ENCODE measurements at regions not wholly inside any gene's neighbourhood (a gene's known extent, or its start where the extent isn't known, plus 50 kb on each side); places are given as distances from the start of the nearest gene placed in this dataset.

DNA sequence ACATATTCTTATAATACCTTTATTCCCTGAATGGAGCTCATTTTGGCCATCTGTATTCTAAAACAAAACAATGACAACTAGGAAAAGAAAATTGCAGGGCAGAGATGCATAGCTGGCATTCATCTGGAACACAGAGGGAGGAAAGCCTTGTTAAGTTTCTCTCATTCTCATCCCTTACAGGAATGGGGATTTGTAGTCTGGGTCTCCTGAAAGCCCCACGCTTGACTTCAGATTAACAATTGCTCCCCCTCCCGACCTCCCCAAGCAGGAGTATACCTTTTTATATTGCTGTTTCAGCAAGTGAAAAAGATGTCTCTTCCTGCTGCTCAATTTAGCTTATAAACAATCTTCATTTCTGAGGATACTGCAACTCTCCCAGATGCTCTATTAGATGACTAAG lies 812.1 kb downstream of the EFNA5 start:
- no peaks in the 10 kb centered on the region for H3K4me1 ChIP-seq (ENCODE audit: control insufficient read depth in 1 of 2, insufficient read depth in 2 of 2, low read length in 2 of 2)
- DNase-seq (ENCODE audit: low read depth, low spot score): no peak
- H2AFZ ChIP-seq (ENCODE audit: low read depth, low read length, poor library complexity, severe bottlenecking): no peak overlapping the region
- H3K4me2 ChIP-seq (ENCODE audit: low read length): no peak overlapping the region
- no peak for ATAC-seq
- H3K9ac ChIP-seq (ENCODE audit: low read length): no peak overlapping the region
- RAD21 ChIA-PET (ENCODE audit: low non-redundant PET in 1 of 2, low total read pairs in 2 of 2, uncharacterized antibody in 2 of 2, unreplicated experiment in 2 of 2): no interaction called here
- no peaks in the 10 kb centered on the region for H3K9me2 ChIP-seq (ENCODE audit: insufficient read depth)
- no peaks in the 10 kb centered on the region for H3K27me3 ChIP-seq (ENCODE audit: insufficient read depth, low read length)
- H3K27ac ChIP-seq (ENCODE audit: low read depth, low read length): no peak overlapping the region
- intact Hi-C loops (cut with micrococcal nuclease): no loop called here
- H3K4me3 ChIP-seq (replicated peaks in 1 of 2; ENCODE audit: low read depth in 1 of 2, low read length in 2 of 2): no peak overlapping the region
- H3K36me3 ChIP-seq (ENCODE audit: control insufficient read depth in 1 of 2, insufficient read depth in 2 of 2, low read length in 2 of 2): no peaks in the 10 kb centered on the region
- H3K79me2 ChIP-seq (ENCODE audit: insufficient read depth, low read length): no peaks in the 10 kb centered on the region
- no TSS peak for BruUV-seq (replicated peaks)
- POLR2A ChIA-PET: no interaction called here
- TF ChIP-seq EZH2phosphoT487 (IDR thresholded peaks at IDR 0.05; ENCODE audit: borderline replicate concordance) (no peak), POLR2AphosphoS5 (IDR thresholded peaks at IDR 0.05; ENCODE audit: low read depth, low read length) (no peak), SP1 (IDR thresholded peaks at IDR 0.05; ENCODE audit: low read depth) (no peak), ELF1 (IDR thresholded peaks at IDR 0.05; ENCODE audit: borderline replicate concordance, low read depth) (no peak), POLR2A (IDR thresholded peaks at IDR 0.05; ENCODE audit: borderline replicate concordance, extremely low read depth, insufficient read depth, insufficient read length) (no peak), JUND (IDR thresholded peaks at IDR 0.05) (no peak), RAD21 (IDR thresholded peaks at IDR 0.05; ENCODE audit: low read depth) (no peak), ZFX (IDR thresholded peaks at IDR 0.05) (no peak), CEBPB (IDR thresholded peaks at IDR 0.05; ENCODE audit: low read depth) (no peak), YY1 (IDR thresholded peaks at IDR 0.05; ENCODE audit: extremely low read depth, insufficient replicate concordance, low read depth, low read length) (no peak), TCF7L2 (IDR thresholded peaks at IDR 0.05; ENCODE audit: borderline replicate concordance, extremely low read depth, insufficient read depth, insufficient read length) (no peak)
- TF ChIP-seq, protein P1, sequence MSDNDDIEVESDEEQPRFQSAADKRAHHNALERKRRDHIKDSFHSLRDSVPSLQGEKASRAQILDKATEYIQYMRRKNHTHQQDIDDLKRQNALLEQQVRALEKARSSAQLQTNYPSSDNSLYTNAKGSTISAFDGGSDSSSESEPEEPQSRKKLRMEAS (IDR thresholded peaks at IDR 0.05): no peak
- CTCF ChIA-PET: no interaction called here
- H4K20me1 ChIP-seq (ENCODE audit: insufficient read depth): no peaks in the 10 kb centered on the region
- H3K9me3 ChIP-seq (ENCODE audit: control insufficient read depth in 1 of 2, insufficient read depth in 1 of 2, low read depth in 1 of 2, low read length in 2 of 2): peaks cover 0 to 6% of the 10 kb centered on the region in 2 experiments; a peak in 1 of 4 replicates

DNA sequence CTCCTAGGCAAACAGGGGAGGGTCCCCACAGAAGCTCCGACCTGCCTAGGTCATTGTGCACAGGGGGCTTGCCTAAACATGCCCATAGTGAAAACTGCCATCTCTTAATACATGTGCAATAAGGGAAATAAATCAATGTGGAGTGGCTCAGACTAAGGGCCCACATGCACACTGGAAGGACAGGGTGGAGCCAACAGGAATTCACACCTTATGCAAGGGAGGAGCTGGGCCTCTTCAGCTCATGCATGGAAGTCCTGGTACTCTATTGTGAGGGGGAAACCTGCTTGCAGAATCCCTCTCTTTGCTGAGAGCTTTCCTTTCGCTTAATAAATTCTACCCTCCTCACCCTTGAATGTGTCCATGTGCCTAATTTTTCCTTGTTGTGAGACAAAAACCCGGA lies 815.8 kb downstream of the EFNA5 start:
- H3K4me1 ChIP-seq (ENCODE audit: control insufficient read depth in 1 of 2, insufficient read depth in 2 of 2, low read length in 2 of 2): no peaks in the 10 kb centered on the region
- ChIA-PET CTCF (no interaction called here), POLR2A (no interaction called here), RAD21 (ENCODE audit: low non-redundant PET in 1 of 2, low total read pairs in 2 of 2, uncharacterized antibody in 2 of 2, unreplicated experiment in 2 of 2) (no interaction called here)
- ATAC-seq (no peak), DNase-seq (ENCODE audit: low read depth, low spot score) (no peak)
- no peak overlapping the region for H2AFZ ChIP-seq (ENCODE audit: low read depth, low read length, poor library complexity, severe bottlenecking)
- no peaks in the 10 kb centered on the region for H3K27me3 ChIP-seq (ENCODE audit: insufficient read depth, low read length)
- no peak overlapping the region for H3K4me3 ChIP-seq (replicated peaks in 1 of 2; ENCODE audit: low read depth in 1 of 2, low read length in 2 of 2)
- intact Hi-C loops (cut with micrococcal nuclease): no loop called here
- H3K9me2 ChIP-seq (ENCODE audit: insufficient read depth): no peaks in the 10 kb centered on the region
- no peak overlapping the region for H3K9ac ChIP-seq (ENCODE audit: low read length)
- peaks cover 0 to 6% of the 10 kb centered on the region in 2 experiments; a peak in 1 of 4 replicates for H3K9me3 ChIP-seq (ENCODE audit: control insufficient read depth in 1 of 2, insufficient read depth in 1 of 2, low read depth in 1 of 2, low read length in 2 of 2)
- BruUV-seq (replicated peaks): no TSS peak
- no peaks in the 10 kb centered on the region for H3K36me3 ChIP-seq (ENCODE audit: control insufficient read depth in 1 of 2, insufficient read depth in 2 of 2, low read length in 2 of 2)
- TF ChIP-seq, protein P2, sequence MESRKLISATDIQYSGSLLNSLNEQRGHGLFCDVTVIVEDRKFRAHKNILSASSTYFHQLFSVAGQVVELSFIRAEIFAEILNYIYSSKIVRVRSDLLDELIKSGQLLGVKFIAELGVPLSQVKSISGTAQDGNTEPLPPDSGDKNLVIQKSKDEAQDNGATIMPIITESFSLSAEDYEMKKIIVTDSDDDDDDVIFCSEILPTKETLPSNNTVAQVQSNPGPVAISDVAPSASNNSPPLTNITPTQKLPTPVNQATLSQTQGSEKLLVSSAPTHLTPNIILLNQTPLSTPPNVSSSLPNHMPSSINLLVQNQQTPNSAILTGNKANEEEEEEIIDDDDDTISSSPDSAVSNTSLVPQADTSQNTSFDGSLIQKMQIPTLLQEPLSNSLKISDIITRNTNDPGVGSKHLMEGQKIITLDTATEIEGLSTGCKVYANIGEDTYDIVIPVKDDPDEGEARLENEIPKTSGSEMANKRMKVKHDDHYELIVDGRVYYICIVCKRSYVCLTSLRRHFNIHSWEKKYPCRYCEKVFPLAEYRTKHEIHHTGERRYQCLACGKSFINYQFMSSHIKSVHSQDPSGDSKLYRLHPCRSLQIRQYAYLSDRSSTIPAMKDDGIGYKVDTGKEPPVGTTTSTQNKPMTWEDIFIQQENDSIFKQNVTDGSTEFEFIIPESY (IDR thresholded peaks at IDR 0.05; ENCODE audit: extremely low read depth, insufficient replicate concordance, low read length): no peak
- TF ChIP-seq FOSL1 (IDR thresholded peaks at IDR 0.05; ENCODE audit: low read depth): no peak
- no peak overlapping the region for H3K4me2 ChIP-seq (ENCODE audit: low read length)
- no peaks in the 10 kb centered on the region for H4K20me1 ChIP-seq (ENCODE audit: insufficient read depth)
- no peak overlapping the region for H3K27ac ChIP-seq (ENCODE audit: low read depth, low read length)
- no peaks in the 10 kb centered on the region for H3K79me2 ChIP-seq (ENCODE audit: insufficient read depth, low read length)

All from HCT116 (cell line).